Stimulated activated CD8-positive, alpha-beta memory T cell treated with anti-CD3 and anti-CD28 coated beads, Interleukin-12 subunit alpha, Interleukin-12 subunit beta, amount 100 ng/mL, for 24 hours (primary cell): ENCODE measurements at regions not wholly inside any gene's neighbourhood (a gene's known extent, or its start where the extent isn't known, plus 50 kb on each side); places are given as distances from the start of the nearest gene placed in this dataset.

ENCODE experiments used
- DNase-seq: peaks from one replicate; pipeline ENCODE4 v3.0.0-alpha.2; 2020; ENCODE audit errors: extremely low read depth

DNA sequence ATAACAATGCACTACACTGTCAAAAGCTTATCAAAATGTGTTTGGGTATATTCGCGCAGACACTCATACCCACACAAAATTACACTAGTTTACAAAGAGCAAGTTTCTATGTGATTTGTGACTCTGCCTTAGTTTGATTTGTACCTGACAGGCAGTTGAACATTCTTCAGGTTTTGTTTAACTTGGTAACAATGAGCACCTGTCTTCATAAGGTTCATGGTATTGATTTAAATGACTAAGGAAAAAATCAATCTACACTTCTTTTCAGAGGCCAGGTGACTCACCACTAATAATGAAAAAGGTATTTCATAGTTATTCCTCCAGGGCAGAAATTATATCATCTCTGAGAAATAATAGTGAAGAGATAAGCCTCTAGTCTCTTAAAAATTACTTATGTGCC is 1114.6 kb upstream of the AGA start:
- DNase-seq = no peak

GRCh38 chr4:178577933-178578332 is 1135.7 kb upstream of the AGA start:
- no peak for DNase-seq

DNA sequence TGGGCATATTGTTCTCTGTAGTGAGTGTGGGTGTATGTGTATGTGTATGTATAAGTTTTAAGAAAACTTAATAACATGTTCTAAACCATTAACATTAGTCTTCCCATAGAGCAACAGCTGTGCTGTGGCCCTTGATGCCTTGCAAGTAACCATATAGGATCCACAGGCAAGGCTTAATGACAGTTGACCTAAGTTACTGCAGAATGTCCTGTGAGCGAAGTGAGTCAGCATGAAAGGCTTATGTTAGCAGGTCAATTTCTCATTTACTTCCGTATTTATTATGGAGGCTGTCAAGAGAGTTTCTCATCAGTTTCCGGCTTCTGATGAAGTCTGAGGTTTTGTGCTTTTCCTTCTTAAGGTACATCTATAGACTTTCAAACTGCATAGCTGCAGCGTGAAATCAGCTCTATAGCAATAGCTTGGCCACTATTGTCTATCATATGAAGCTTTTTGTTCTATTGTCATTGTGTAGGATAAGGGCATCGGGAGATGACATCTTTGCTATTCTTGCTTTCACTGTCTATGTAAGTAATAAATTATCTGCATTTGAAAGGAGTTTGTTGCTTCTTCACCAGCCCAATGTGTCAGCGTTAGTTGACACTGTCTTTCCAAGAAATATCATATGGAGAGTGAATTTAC is 1153.4 kb upstream of the AGA start:
- DNase-seq = no peak

DNA sequence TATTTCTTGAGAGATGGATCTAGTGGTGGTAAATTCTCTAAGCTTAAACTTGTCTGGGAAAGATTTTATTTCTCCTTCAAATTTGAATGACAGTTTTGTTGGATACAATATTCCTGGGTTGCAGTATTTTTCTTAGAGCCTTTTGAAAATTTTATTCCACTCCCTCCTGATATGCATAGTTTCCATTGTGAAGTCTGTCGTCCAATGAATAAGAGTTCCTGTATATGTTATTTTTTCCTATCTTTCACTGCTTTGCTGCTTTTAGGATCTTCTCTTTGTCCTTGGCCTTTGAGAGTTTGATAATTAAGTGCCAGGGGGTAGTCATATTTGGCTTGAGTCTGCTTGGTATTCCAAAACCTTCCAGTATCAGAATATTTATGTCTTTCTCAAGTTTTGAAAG is 1156.4 kb upstream of the AGA start:
- no peak for DNase-seq

GRCh38 chr4:178599521-178599920 is 1157.3 kb upstream of the AGA start:
- DNase-seq = no peak

DNA sequence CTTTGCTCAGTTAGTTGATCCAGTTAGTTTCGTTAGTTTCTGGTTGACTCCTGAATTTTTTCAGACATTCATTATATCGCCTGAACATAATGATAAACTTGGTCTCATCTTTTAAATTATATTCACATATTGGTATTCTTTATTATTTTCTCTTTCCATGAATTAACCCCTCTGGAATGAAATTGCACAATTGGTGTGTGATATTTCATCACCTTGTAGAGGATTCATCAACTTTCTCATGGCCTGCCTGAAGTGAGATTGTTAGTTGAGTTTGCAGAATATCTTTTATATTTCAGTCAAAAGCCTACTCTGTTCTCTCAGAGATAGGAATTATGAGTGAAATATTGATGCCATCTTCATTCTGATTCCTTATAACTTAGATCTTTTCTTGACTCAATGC is 1160.6 kb upstream of the AGA start:
- DNase-seq = no peak

DNA sequence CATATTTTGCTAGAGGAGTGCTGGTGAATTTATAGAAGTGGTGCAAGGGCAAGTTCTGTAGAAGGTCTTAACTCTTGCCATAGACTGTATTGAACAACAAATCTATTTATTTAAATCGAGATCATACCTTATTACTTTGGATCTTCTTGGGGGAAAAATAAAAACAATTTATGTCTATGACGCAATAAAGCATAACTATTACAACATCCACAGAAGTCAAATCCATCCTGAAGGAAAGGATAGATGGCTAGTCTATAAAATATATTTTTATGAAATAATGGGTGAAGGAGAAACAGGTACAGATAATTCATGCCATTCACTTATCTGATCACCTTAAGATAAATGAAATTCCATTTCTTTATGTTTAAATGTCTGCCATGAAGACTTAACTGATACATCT is 1168.8 kb upstream of the AGA start:
- no peak for DNase-seq

DNA sequence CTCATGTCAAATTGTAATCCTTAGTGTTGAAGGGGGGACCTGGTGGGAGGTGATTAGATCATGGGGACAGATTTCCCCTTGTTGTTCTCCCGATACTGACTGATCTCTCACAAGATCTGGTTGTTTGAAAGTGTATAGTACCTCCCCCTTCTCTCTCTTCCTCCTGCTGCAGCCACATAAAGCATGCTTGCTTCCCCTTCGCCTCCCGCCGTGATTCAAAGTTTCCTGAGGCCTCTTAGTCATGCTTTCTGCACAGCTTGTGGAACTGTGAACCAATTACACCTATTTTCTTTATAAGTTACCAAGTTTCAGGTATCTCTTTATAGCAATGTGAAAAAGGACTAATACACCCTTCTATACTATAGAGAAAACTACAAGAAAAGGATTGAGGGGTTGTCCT is 1170.5 kb upstream of the AGA start:
- no peak for DNase-seq

DNA sequence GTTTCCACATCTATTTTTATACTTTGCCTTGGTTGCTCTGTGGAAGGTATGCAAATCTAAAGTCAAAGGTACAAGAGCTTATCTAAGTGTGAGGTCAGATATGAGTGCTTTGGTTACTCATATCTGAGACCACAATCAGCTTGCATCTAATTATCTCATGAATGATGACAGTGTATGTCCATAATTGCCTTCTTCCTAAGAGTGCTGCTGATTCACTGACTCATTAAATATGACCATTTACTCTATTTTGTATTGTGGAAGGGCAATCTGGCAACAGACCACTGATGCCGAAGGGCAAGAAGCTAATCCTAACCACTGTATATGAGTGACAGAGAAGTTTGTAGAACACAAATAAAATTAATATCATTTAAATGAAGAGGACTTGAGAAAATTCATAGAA is 1190.2 kb upstream of the AGA start:
- DNase-seq = no peak

DNA sequence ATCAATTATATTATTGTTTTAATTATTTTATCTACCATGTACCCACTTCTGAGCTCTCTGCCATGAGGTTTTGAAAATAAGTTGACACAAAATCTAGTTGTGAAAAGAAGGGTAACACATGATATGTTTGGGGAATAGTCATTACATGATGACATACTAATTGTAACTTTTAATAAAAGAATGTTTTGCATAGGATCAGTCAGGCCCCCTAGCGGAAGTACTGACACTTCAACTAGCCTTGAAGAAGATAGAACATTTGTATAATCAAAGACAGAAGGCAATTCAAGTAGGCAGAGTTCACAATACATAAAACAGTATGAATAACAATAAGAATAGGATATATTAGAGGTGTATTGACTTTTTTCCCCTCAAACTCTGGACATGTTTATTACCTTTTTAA is 1191.0 kb upstream of the AGA start:
- DNase-seq = no peak

- no peak for DNase-seq
These were observed 1222.4 kb upstream of the AGA start for GRCh38 chr4:178664621-178665020.

DNA sequence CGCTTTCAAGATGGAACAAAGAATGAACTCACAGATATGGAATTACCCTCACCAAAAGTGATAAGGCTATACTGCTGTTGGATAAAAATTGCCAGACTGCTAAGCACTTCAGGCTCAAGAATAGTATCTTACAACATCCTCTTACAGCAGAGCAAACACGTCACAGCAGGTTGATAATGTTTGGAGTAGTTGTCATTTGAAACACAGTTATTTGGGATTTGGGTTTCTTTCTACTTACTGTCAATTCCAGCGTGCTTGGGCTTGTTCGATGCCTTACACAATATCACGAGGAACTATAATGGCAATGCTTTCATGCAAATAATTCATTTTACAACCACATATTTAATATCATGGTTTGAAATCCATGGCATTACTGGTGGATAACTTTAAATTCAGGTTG is 1223.7 kb upstream of the AGA start:
- DNase-seq = no peak

DNA sequence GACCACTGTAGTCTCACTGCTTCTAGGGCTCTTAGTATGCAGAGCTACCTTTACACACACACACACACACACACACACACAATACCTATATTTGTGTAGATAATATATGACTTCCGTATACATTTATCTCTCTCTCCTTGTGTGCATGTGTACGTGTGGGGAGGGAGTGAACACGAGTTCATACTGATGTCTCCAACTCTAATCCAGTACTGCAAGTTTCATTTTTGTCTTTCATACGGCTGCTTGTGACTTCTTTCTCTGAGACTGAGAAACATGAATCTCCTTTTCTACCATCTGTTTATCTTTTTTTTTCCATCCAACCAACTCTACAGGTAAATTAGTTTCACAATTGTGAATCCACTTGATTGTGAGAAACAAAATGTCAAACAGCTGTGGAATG is 1229.5 kb upstream of the AGA start:
- no peak for DNase-seq

DNA sequence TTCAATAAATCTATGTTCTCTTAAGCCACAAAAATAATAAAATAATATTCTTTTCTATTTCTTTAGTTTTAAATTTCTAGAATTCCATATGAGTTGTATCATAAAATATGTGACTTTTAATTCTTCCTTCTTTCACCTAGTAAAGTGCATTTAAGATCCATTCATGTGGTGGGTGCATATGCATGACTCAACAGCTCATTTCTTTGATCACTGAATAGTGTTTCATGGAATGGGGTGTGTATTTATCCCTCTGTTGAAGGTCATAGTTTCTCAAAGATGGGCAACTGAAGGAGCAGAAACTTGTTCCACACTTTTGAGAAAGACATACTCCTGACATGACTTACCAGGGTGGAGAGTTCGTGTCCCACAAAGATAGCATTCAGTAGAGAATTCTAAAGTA is 1230.3 kb upstream of the AGA start:
- no peak for DNase-seq

GRCh38 chr4:178681871-178682270 is 1239.6 kb upstream of the AGA start:
- DNase-seq = no peak

DNA sequence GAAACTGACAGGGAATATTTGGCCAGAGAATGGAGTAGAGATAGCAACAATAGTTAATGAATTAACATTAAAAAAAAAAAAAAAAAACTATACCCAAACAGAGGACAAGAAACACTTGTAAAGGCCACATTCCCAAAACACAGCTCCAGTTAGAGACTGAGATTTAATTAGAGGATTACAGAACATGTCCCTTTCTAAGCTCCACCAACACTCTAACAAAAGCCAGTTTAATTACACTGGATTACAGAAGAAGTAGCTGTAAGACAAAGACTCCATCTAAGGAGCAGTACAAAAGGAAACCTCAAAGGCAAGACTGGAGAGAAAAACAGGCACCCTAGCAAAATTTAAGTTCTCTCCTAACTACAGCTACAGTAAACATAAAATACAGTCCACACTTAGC is 1247.7 kb upstream of the AGA start:
- DNase-seq = no peak

DNA sequence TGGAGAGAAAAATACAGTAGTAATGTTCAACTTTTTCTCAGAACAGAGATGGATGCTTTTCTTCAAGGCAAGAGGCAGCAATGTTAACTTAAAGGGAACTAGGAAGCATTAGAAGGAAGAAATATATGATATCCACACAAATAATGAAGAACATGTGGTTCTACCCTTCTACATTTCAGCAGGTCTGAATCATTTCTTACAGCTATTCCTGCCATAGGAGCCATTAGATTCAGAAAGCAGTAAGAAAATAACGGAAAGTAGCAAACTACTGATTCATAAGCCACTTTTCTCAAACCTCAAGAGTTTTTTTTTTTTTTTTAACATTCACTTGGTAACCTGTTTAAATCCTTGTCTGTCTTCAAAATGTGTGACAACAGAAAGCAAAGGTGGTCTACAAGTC is 1251.6 kb upstream of the AGA start:
- no peak for DNase-seq

GRCh38 chr4:178696515-178696914 is 1254.3 kb upstream of the AGA start:
- DNase-seq = no peak

GRCh38 chr4:178712486-178712885 is 1270.2 kb upstream of the AGA start:
- no peak for DNase-seq

DNA sequence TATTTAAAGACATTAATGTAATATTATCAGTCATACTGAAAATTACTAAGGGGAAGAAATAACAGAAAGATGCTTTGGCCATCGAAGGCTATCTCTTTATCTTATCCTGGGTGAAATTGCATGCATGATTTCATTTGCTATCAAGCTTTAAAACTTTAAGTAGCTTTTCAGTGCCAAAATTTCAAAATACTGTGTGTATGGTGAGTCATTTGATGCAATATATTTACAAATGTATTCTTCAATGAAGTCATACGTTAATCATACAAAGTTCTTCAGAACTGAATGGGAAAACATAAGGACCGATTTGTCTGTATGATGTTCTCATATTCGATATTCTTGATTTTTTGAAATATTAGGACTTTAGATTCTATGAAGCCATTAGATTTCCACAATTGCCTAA is 1295.8 kb upstream of the AGA start:
- no peak for DNase-seq

- no peak for DNase-seq
These were observed 1303.0 kb upstream of the AGA start for GRCh38 chr4:178745203-178745602.

- no peak for DNase-seq
These were observed 1310.8 kb upstream of the AGA start for GRCh38 chr4:178752954-178753525.

DNA sequence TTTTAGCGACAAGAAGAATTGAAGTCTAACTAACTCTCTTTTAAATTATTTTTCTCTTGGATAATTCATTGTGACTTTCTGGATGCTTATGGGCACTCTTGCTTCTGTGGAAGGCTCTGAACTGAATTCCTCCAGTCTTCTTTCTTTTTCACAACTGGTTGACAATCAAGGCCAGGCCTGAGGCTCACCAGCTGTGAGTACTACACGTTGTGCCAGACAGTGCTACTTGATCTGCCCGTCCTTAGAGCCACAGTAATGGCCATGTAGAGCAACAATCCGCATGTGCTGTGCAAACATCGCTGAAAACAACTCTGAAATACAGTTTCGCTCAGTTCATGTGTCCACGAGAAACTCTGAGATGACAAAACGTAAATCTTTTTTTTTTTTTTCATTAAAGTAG is 1336.3 kb upstream of the AGA start:
- no peak for DNase-seq

- no peak for DNase-seq
These were observed 1339.5 kb upstream of the AGA start for GRCh38 chr4:178781779-178782178.
